Stimulated activated naive CD8-positive, alpha-beta T cell treated with anti-CD3 and anti-CD28 coated beads, Interleukin-15, amount 100 ng/mL, for 72 hours (primary cell): ENCODE measurements at regions not wholly inside any gene's neighbourhood (a gene's known extent, or its start where the extent isn't known, plus 50 kb on each side); places are given as distances from the start of the nearest gene placed in this dataset.
A peak's percentile ranks its signal among the peaks of the same experiment; 100 is the strongest.

Experiments
- ATAC-seq: fragments of 150-1000 bp; cut with Tn5 transposase; 2 replicates; pipeline ENCODE4 v1.10.0; 2021; ENCODE audit warnings: mild to moderate bottlenecking, moderate library complexity
- DNase-seq, 2 donors: peaks; one replicate each; pipeline ENCODE4 v3.0.0; 2021 to 2022
- H3K27ac Mint-ChIP-seq, 2 donors: one replicate each; pipeline ENCODE4 v1.8.0; 2022; ENCODE audit warnings: mild to moderate bottlenecking in 2 of 2, mixed read lengths in 2 of 2, moderate library complexity in 2 of 2
- H3K27me3 Mint-ChIP-seq: one replicate; pipeline ENCODE4 v1.8.0; 2022; ENCODE audit warnings: mixed read lengths
- H3K4me1 Mint-ChIP-seq: one replicate; pipeline ENCODE4 v1.8.0; 2022; ENCODE audit warnings: mild to moderate bottlenecking, mixed read lengths
- H3K4me3 Mint-ChIP-seq, 2 donors: one replicate each; pipeline ENCODE4 v1.8.0; 2022; ENCODE audit warnings: mild to moderate bottlenecking in 2 of 2, mixed read lengths in 2 of 2, moderate library complexity in 1 of 2
- H3K9me3 Mint-ChIP-seq, 2 donors: one replicate each; pipeline ENCODE4 v1.8.0; 2022; ENCODE audit warnings: mixed read lengths in 2 of 2

GRCh38 chr2:188762151-188762550 lies 212.0 kb upstream of the COL3A1 start:
- Mint-ChIP-seq H3K27me3 (no peaks in the 10 kb centered on the region), H3K27ac (no peak overlapping the region), H3K4me3 (no peak overlapping the region), H3K4me1 (no peaks in the 10 kb centered on the region), H3K9me3 (peaks cover 4 to 9% of the 10 kb centered on the region in 2 donors)
- DNase-seq, result no peak
- no peak for ATAC-seq

GRCh38 chr2:188765522-188766470 lies 208.4 kb upstream of the COL3A1 start:
- Mint-ChIP-seq H3K27me3 (no peaks in the 10 kb centered on the region), H3K9me3 (peaks cover 0 to 4% of the 10 kb centered on the region in 2 donors), H3K4me1 (no peaks in the 10 kb centered on the region), H3K4me3 (no peak overlapping the region), H3K27ac (no peak overlapping the region)
- ATAC-seq, result peak; percentile 49
- no peak for DNase-seq

- H3K27ac Mint-ChIP-seq, result no peak overlapping the region
- H3K9me3 Mint-ChIP-seq, result peaks cover 0 to 4% of the 10 kb centered on the region in 2 donors
- no peak for DNase-seq
- no peaks in the 10 kb centered on the region for H3K27me3 Mint-ChIP-seq
- H3K4me1 Mint-ChIP-seq, result no peaks in the 10 kb centered on the region
- no peak for ATAC-seq
- no peak overlapping the region for H3K4me3 Mint-ChIP-seq
Observed at GRCh38 chr2:188766471-188766856, 207.7 kb upstream of the COL3A1 start.

- Mint-ChIP-seq H3K27ac (no peak overlapping the region), H3K4me1 (no peaks in the 10 kb centered on the region), H3K9me3 (peaks cover 0 to 10% of the 10 kb centered on the region in 2 donors), H3K27me3 (peaks cover 6% of the 10 kb centered on the region), H3K4me3 (no peak overlapping the region)
- DNase-seq (no peak), ATAC-seq (no peak)
Observed at GRCh38 chr2:188767176-188767575, 207.0 kb upstream of the COL3A1 start.

GRCh38 chr2:188770296-188770695 lies 203.9 kb upstream of the COL3A1 start:
- DNase-seq (no peak), ATAC-seq (no peak)
- peaks cover 7% of the 10 kb centered on the region for H3K27me3 Mint-ChIP-seq
- H3K4me3 Mint-ChIP-seq, result no peak overlapping the region
- H3K4me1 Mint-ChIP-seq, result no peaks in the 10 kb centered on the region
- no peak overlapping the region for H3K27ac Mint-ChIP-seq
- H3K9me3 Mint-ChIP-seq, result peaks cover 0 to 11% of the 10 kb centered on the region in 2 donors

GRCh38 chr2:188773075-188773474 lies 201.1 kb upstream of the COL3A1 start:
- peaks cover 7% of the 10 kb centered on the region for H3K27me3 Mint-ChIP-seq
- no peak overlapping the region for H3K27ac Mint-ChIP-seq
- DNase-seq (no peak), ATAC-seq (no peak)
- no peaks in the 10 kb centered on the region for H3K4me1 Mint-ChIP-seq
- H3K9me3 Mint-ChIP-seq, result peaks cover 0 to 11% of the 10 kb centered on the region in 2 donors
- H3K4me3 Mint-ChIP-seq, result no peak overlapping the region

- H3K4me3 Mint-ChIP-seq, result no peak overlapping the region
Observed at GRCh38 chr2:188776634-188777033, 197.5 kb upstream of the COL3A1 start.

GRCh38 chr2:188784269-188784762 lies 189.9 kb upstream of the COL3A1 start:
- H3K4me1 Mint-ChIP-seq, result no peaks in the 10 kb centered on the region
- ATAC-seq (no peak), DNase-seq (no peak)
- H3K27me3 Mint-ChIP-seq, result no peaks in the 10 kb centered on the region
- H3K9me3 Mint-ChIP-seq, result no peaks in the 10 kb centered on the region
- H3K27ac Mint-ChIP-seq, result no peak overlapping the region
- H3K4me3 Mint-ChIP-seq, result no peak overlapping the region

More at GRCh38 chr2:188776634-188777033, 197.5 kb upstream of the COL3A1 start:
- Mint-ChIP-seq H3K9me3 (peaks cover 0 to 7% of the 10 kb centered on the region in 2 donors), H3K4me1 (no peaks in the 10 kb centered on the region), H3K27me3 (peaks cover 6% of the 10 kb centered on the region), H3K27ac (no peak overlapping the region)
- ATAC-seq, result no peak
- no peak for DNase-seq

GRCh38 chr2:188785061-188785460 lies 189.1 kb upstream of the COL3A1 start:
- Mint-ChIP-seq H3K4me3 (no peak overlapping the region), H3K9me3 (no peaks in the 10 kb centered on the region), H3K27ac (no peak overlapping the region), H3K4me1 (no peaks in the 10 kb centered on the region), H3K27me3 (no peaks in the 10 kb centered on the region)
- ATAC-seq (no peak), DNase-seq (no peak)

- ATAC-seq (no peak), DNase-seq (no peak)
- no peaks in the 10 kb centered on the region for H3K4me1 Mint-ChIP-seq
Observed at GRCh38 chr2:188785490-188785889, 188.7 kb upstream of the COL3A1 start.

GRCh38 chr2:188786368-188786841 lies 187.8 kb upstream of the COL3A1 start:
- no peak overlapping the region for H3K4me3 Mint-ChIP-seq
- no peak for DNase-seq
- H3K9me3 Mint-ChIP-seq, result no peaks in the 10 kb centered on the region
- H3K27ac Mint-ChIP-seq, result no peak overlapping the region
- ATAC-seq, result no peak
- no peaks in the 10 kb centered on the region for H3K27me3 Mint-ChIP-seq
- H3K4me1 Mint-ChIP-seq, result no peaks in the 10 kb centered on the region

More at GRCh38 chr2:188785490-188785889, 188.7 kb upstream of the COL3A1 start:
- Mint-ChIP-seq H3K9me3 (no peaks in the 10 kb centered on the region), H3K4me3 (no peak overlapping the region), H3K27me3 (no peaks in the 10 kb centered on the region), H3K27ac (no peak overlapping the region)

GRCh38 chr2:188787021-188787657 lies 187.0 kb upstream of the COL3A1 start:
- Mint-ChIP-seq H3K27ac (no peak overlapping the region), H3K4me3 (no peak overlapping the region), H3K27me3 (no peaks in the 10 kb centered on the region), H3K4me1 (no peaks in the 10 kb centered on the region), H3K9me3 (no peaks in the 10 kb centered on the region)
- DNase-seq (no peak), ATAC-seq (no peak)

- H3K4me3 Mint-ChIP-seq, result no peak overlapping the region
Observed at GRCh38 chr2:188787658-188788240, 186.4 kb upstream of the COL3A1 start.

GRCh38 chr2:188788621-188789020 lies 185.6 kb upstream of the COL3A1 start:
- no peaks in the 10 kb centered on the region for H3K4me1 Mint-ChIP-seq
- H3K9me3 Mint-ChIP-seq, result no peaks in the 10 kb centered on the region
- no peak overlapping the region for H3K27ac Mint-ChIP-seq
- no peaks in the 10 kb centered on the region for H3K27me3 Mint-ChIP-seq
- ATAC-seq, result no peak
- H3K4me3 Mint-ChIP-seq, result no peak overlapping the region
- no peak for DNase-seq

More at GRCh38 chr2:188787658-188788240, 186.4 kb upstream of the COL3A1 start:
- Mint-ChIP-seq H3K27me3 (no peaks in the 10 kb centered on the region), H3K27ac (no peak overlapping the region), H3K9me3 (no peaks in the 10 kb centered on the region), H3K4me1 (no peaks in the 10 kb centered on the region)
- no peak for DNase-seq
- no peak for ATAC-seq

GRCh38 chr2:188789951-188790350 lies 184.2 kb upstream of the COL3A1 start:
- ATAC-seq (no peak), DNase-seq (no peak)
- Mint-ChIP-seq H3K27ac (no peak overlapping the region), H3K9me3 (no peaks in the 10 kb centered on the region), H3K27me3 (no peaks in the 10 kb centered on the region), H3K4me3 (no peak overlapping the region), H3K4me1 (no peaks in the 10 kb centered on the region)
